OCI-LY3 (cell line): ENCODE measurements at regions not wholly inside any gene's neighbourhood (a gene's known extent, or its start where the extent isn't known, plus 50 kb on each side); places are given as distances from the start of the nearest gene placed in this dataset.
A peak's percentile ranks its signal among the peaks of the same experiment; 100 is the strongest.

Experiments used
- H2AFZ ChIP-seq: fragments of 200-600, 300-600 bp; shearing (Covaris generic); 2 replicates; pipeline ENCODE4 v1.6.0; 2014; ENCODE audit warnings: antibody characterized with exemption, low read depth, low read length
- H3K27ac ChIP-seq: fragments of 200-600, 300-600 bp; sonication (generic); 2 replicates; pipeline ENCODE4 v1.5.1; 2014; ENCODE audit warnings: mild to moderate bottlenecking, low read length, moderate library complexity, mixed read lengths
- H3K27me3 ChIP-seq: fragments of 200-600, 300-600 bp; sonication (generic); 2 replicates; pipeline ENCODE4 v1.6.1; 2014; ENCODE audit warnings: low read depth, low read length, mixed read lengths
- H3K36me3 ChIP-seq: fragments of 200-600, 300-600 bp; sonication (generic); replicated peaks from 2 replicates; pipeline ENCODE3; 2014; ENCODE audit warnings: low read depth, low read length, mixed read lengths
- H3K4me1 ChIP-seq: fragments of 300-600, 200-600 bp; sonication (generic); 2 replicates; pipeline ENCODE4 v1.6.1; 2014; ENCODE audit warnings: low read length, mixed read lengths
- H3K4me2 ChIP-seq: fragments of 200-600, 300-600 bp; sonication (generic); 2 replicates; pipeline ENCODE4 v1.6.1; 2014; ENCODE audit warnings: low read length, mixed read lengths
- H3K4me3 ChIP-seq: fragments of 300-600, 200-600 bp; sonication (generic); 2 replicates; pipeline ENCODE4 v1.5.1; 2014; ENCODE audit warnings: antibody characterized with exemption, mild to moderate bottlenecking, low read length, moderate library complexity
- H3K79me2 ChIP-seq: fragments of 300-600, 200-600 bp; shearing (Covaris generic); 2 replicates; pipeline ENCODE4 v1.6.1; 2014; ENCODE audit warnings: mild to moderate bottlenecking, low read length, mixed read lengths
- H3K9ac ChIP-seq: fragments of 300-600, 200-600 bp; shearing (Covaris generic); 2 replicates; pipeline ENCODE4 v1.6.0; 2014; ENCODE audit warnings: mild to moderate bottlenecking, low read length, moderate library complexity
- H3K9me3 ChIP-seq: fragments of 200-600, 300-600 bp; shearing (Covaris generic); 2 replicates; pipeline ENCODE4 v1.6.1; 2014; ENCODE audit warnings: low read length, mixed read lengths; ENCODE audit not compliant: insufficient read depth
- H4K20me1 ChIP-seq: fragments of 200-600, 300-600 bp; sonication (generic); 2 replicates; pipeline ENCODE4 v1.6.1; 2016; ENCODE audit warnings: low read length, mixed read lengths; ENCODE audit not compliant: insufficient read depth
- CTCF ChIP-seq: fragments of 200-600, 300-600 bp; sonication (generic); IDR thresholded peaks from 2 replicates; pipeline ENCODE4 v1.5.1; 2014; ENCODE audit warnings: antibody characterized with exemption, low read length, low read depth
- EZH2phosphoT487 ChIP-seq: fragments of 200-600 bp; shearing (Covaris generic); IDR thresholded peaks from 2 replicates; pipeline ENCODE4 v1.6.1; 2018; ENCODE audit warnings: antibody characterized with exemption, mixed run types, low read depth

- no peaks in the 10 kb centered on the region for H4K20me1 ChIP-seq
- no peak overlapping the region for H3K4me3 ChIP-seq
- TF ChIP-seq EZH2phosphoT487: no peak
- H3K79me2 ChIP-seq: no peaks in the 10 kb centered on the region
- H2AFZ ChIP-seq: no peak overlapping the region
- H3K9ac ChIP-seq: no peak overlapping the region
- H3K4me1 ChIP-seq: peaks cover 9% of the 10 kb centered on the region; the same call in 1 of the 2 replicates
- no peak overlapping the region; the same call in 1 of the 2 replicates for H3K4me2 ChIP-seq
- H3K27me3 ChIP-seq: no peaks in the 10 kb centered on the region
- H3K27ac ChIP-seq: no peak overlapping the region
- H3K36me3 ChIP-seq: no peaks in the 10 kb centered on the region
- H3K9me3 ChIP-seq: no peaks in the 10 kb centered on the region
Measured at GRCh38 chrX:42117318-42117717, 194.0 kb upstream of the CASK start.

GRCh38 chrX:42109428-42109827, 186.1 kb upstream of the CASK start:
- TF ChIP-seq EZH2phosphoT487 (no peak), CTCF (no peak)
- Histone ChIP-seq H3K27ac (no peak overlapping the region), H3K4me2 (0 out of 2 replicates have a peak overlapping the region, but pooled peaks have one; percentile 7), H3K36me3 (no peaks in the 10 kb centered on the region), H4K20me1 (no peaks in the 10 kb centered on the region), H3K4me1 (peaks cover 18% of the 10 kb centered on the region), H3K4me3 (no peak overlapping the region), H3K27me3 (no peaks in the 10 kb centered on the region), H3K9me3 (no peaks in the 10 kb centered on the region), H3K79me2 (no peaks in the 10 kb centered on the region), H3K9ac (no peak overlapping the region), H2AFZ (no peak overlapping the region)

- Histone ChIP-seq H3K4me2 (peak overlapping the region; percentile 11; the same call in 1 of the 2 replicates), H3K27ac (no peak overlapping the region)
Measured at GRCh38 chrX:42107495-42108488, 184.4 kb upstream of the CASK start.

GRCh38 chrX:42106556-42106955, 183.2 kb upstream of the CASK start:
- Histone ChIP-seq H3K9me3 (no peaks in the 10 kb centered on the region), H3K27me3 (no peaks in the 10 kb centered on the region), H3K36me3 (no peaks in the 10 kb centered on the region), H3K27ac (no peak overlapping the region), H4K20me1 (no peaks in the 10 kb centered on the region), H3K4me3 (no peak overlapping the region), H2AFZ (no peak overlapping the region), H3K9ac (no peak overlapping the region), H3K4me1 (peaks cover 18% of the 10 kb centered on the region), H3K4me2 (no peak overlapping the region), H3K79me2 (no peaks in the 10 kb centered on the region)
- no peak for TF ChIP-seq CTCF
- no peak for TF ChIP-seq EZH2phosphoT487

More at GRCh38 chrX:42107495-42108488, 184.4 kb upstream of the CASK start:
- Histone ChIP-seq H2AFZ (no peak overlapping the region), H3K4me1 (peaks cover 18% of the 10 kb centered on the region), H3K36me3 (no peaks in the 10 kb centered on the region), H3K9me3 (no peaks in the 10 kb centered on the region), H3K79me2 (no peaks in the 10 kb centered on the region), H3K9ac (no peak overlapping the region), H3K27me3 (no peaks in the 10 kb centered on the region), H4K20me1 (no peaks in the 10 kb centered on the region), H3K4me3 (no peak overlapping the region)
- no peak for TF ChIP-seq EZH2phosphoT487
- TF ChIP-seq CTCF: no peak
